ENCODE measurements at regions not wholly inside any gene's neighbourhood (a gene's known extent, or its start where the extent isn't known, plus 50 kb on each side); places are given as distances from the start of the nearest gene placed in this dataset.

- DNase-seq (ENCODE audit: extremely low spot score), result no peak
- ChIA-PET CTCF (no interaction called here), POLR2A (no interaction called here)
- TF ChIP-seq FOXK2 (IDR thresholded peaks at IDR 0.05), result no peak
- no peak for TF ChIP-seq ELF4 (IDR thresholded peaks at IDR 0.05)
- no peak for TF ChIP-seq SUZ12 (IDR thresholded peaks at IDR 0.05)
- TF ChIP-seq FOXM1 (IDR thresholded peaks at IDR 0.05; ENCODE audit: borderline replicate concordance), result no peak
- no peak for TF ChIP-seq ARNT (IDR thresholded peaks at IDR 0.05)
- no peak for TF ChIP-seq TARDBP (IDR thresholded peaks at IDR 0.05)
- TF ChIP-seq NFRKB (IDR thresholded peaks at IDR 0.05), result no peak
- no peak for TF ChIP-seq FOXA1 (IDR thresholded peaks at IDR 0.05)
- TF ChIP-seq PKNOX1 (IDR thresholded peaks at IDR 0.05), result no peak
- no peak for TF ChIP-seq ZNF384 (IDR thresholded peaks at IDR 0.05)
- TF ChIP-seq LEF1 (IDR thresholded peaks at IDR 0.05; ENCODE audit: borderline replicate concordance), result no peak
- no peak for TF ChIP-seq HDGF (IDR thresholded peaks at IDR 0.05; ENCODE audit: borderline replicate concordance)
- TF ChIP-seq L3MBTL2 (conservative IDR thresholded peaks at IDR 0.05), result no peak
- no peak for TF ChIP-seq BHLHE40 (IDR thresholded peaks at IDR 0.05; ENCODE audit: borderline replicate concordance)
- no peak for TF ChIP-seq CTBP1 (IDR thresholded peaks at IDR 0.05; ENCODE audit: borderline replicate concordance)
- no peak for TF ChIP-seq SP1 (IDR thresholded peaks at IDR 0.05)
Observed at GRCh38 chrX:5549512-5549911, 679.2 kb downstream of the NLGN4X start.

- POLR2A ChIA-PET, result no interaction called here
- DNase-seq (ENCODE audit: extremely low spot score), result no peak
- CTCF ChIA-PET, result no interaction called here
- TF ChIP-seq ARNT (IDR thresholded peaks at IDR 0.05), result no peak
- TF ChIP-seq SP1 (IDR thresholded peaks at IDR 0.05), result no peak
- TF ChIP-seq LEF1 (IDR thresholded peaks at IDR 0.05; ENCODE audit: borderline replicate concordance), result no peak
- no peak for TF ChIP-seq FOXK2 (IDR thresholded peaks at IDR 0.05)
- no peak for TF ChIP-seq BHLHE40 (IDR thresholded peaks at IDR 0.05; ENCODE audit: borderline replicate concordance)
Observed at GRCh38 chrX:5537098-5537497, 691.6 kb downstream of the NLGN4X start.

GRCh38 chrX:5536261-5536660, 692.4 kb downstream of the NLGN4X start:
- CTCF ChIA-PET, result no interaction called here
- TF ChIP-seq L3MBTL2 (conservative IDR thresholded peaks at IDR 0.05) (no peak), BHLHE40 (IDR thresholded peaks at IDR 0.05; ENCODE audit: borderline replicate concordance) (no peak)
- POLR2A ChIA-PET, result no interaction called here
- no peak for DNase-seq (ENCODE audit: extremely low spot score)

GRCh38 chrX:5528057-5528456, 700.6 kb downstream of the NLGN4X start:
- CTCF ChIA-PET, result no interaction called here
- DNase-seq (ENCODE audit: extremely low spot score), result no peak
- POLR2A ChIA-PET, result no interaction called here
- TF ChIP-seq HDGF (IDR thresholded peaks at IDR 0.05; ENCODE audit: borderline replicate concordance), result no peak
- TF ChIP-seq NFRKB (IDR thresholded peaks at IDR 0.05), result no peak
- no peak for TF ChIP-seq LEF1 (IDR thresholded peaks at IDR 0.05; ENCODE audit: borderline replicate concordance)
- no peak for TF ChIP-seq CTBP1 (IDR thresholded peaks at IDR 0.05; ENCODE audit: borderline replicate concordance)
- no peak for TF ChIP-seq ELF4 (IDR thresholded peaks at IDR 0.05)
- no peak for TF ChIP-seq L3MBTL2 (conservative IDR thresholded peaks at IDR 0.05)
- no peak for TF ChIP-seq FOXM1 (IDR thresholded peaks at IDR 0.05; ENCODE audit: borderline replicate concordance)
- no peak for TF ChIP-seq PKNOX1 (IDR thresholded peaks at IDR 0.05)
- TF ChIP-seq ZNF384 (IDR thresholded peaks at IDR 0.05), result no peak

- POLR2A ChIA-PET, result no interaction called here
- no peak for DNase-seq (ENCODE audit: extremely low spot score)
Observed at GRCh38 chrX:5526191-5526590, 702.5 kb downstream of the NLGN4X start.

GRCh38 chrX:5490786-5491563, 737.7 kb downstream of the NLGN4X start:
- ChIA-PET POLR2A (no interaction called here), CTCF (no interaction called here)
- TF ChIP-seq BHLHE40 (IDR thresholded peaks at IDR 0.05; ENCODE audit: borderline replicate concordance), result no peak
- no peak for TF ChIP-seq NFRKB (IDR thresholded peaks at IDR 0.05)
- TF ChIP-seq HDGF (IDR thresholded peaks at IDR 0.05; ENCODE audit: borderline replicate concordance), result no peak
- no peak for TF ChIP-seq ARNT (IDR thresholded peaks at IDR 0.05)
- no peak for TF ChIP-seq ELF4 (IDR thresholded peaks at IDR 0.05)
- no peak for TF ChIP-seq L3MBTL2 (conservative IDR thresholded peaks at IDR 0.05)
- no peak for TF ChIP-seq SP1 (IDR thresholded peaks at IDR 0.05)
- no peak for TF ChIP-seq ZNF384 (IDR thresholded peaks at IDR 0.05)
- TF ChIP-seq FOXK2 (IDR thresholded peaks at IDR 0.05), result no peak
- TF ChIP-seq PKNOX1 (IDR thresholded peaks at IDR 0.05), result no peak
- TF ChIP-seq TARDBP (IDR thresholded peaks at IDR 0.05), result no peak
- no peak for TF ChIP-seq CTBP1 (IDR thresholded peaks at IDR 0.05; ENCODE audit: borderline replicate concordance)
- no peak for TF ChIP-seq FOXA1 (IDR thresholded peaks at IDR 0.05)
- DNase-seq (ENCODE audit: extremely low spot score), result no peak

More at GRCh38 chrX:5526191-5526590, 702.5 kb downstream of the NLGN4X start:
- TF ChIP-seq LEF1 (IDR thresholded peaks at IDR 0.05; ENCODE audit: borderline replicate concordance) (no peak), FOXK2 (IDR thresholded peaks at IDR 0.05) (no peak), SUZ12 (IDR thresholded peaks at IDR 0.05) (no peak), FOXM1 (IDR thresholded peaks at IDR 0.05; ENCODE audit: borderline replicate concordance) (no peak), PKNOX1 (IDR thresholded peaks at IDR 0.05) (no peak), BHLHE40 (IDR thresholded peaks at IDR 0.05; ENCODE audit: borderline replicate concordance) (no peak), L3MBTL2 (conservative IDR thresholded peaks at IDR 0.05) (no peak), FOXA1 (IDR thresholded peaks at IDR 0.05) (no peak), SP1 (IDR thresholded peaks at IDR 0.05) (no peak), TARDBP (IDR thresholded peaks at IDR 0.05) (no peak), ARNT (IDR thresholded peaks at IDR 0.05) (no peak), ELF4 (IDR thresholded peaks at IDR 0.05) (no peak), CTBP1 (IDR thresholded peaks at IDR 0.05; ENCODE audit: borderline replicate concordance) (no peak), ZNF384 (IDR thresholded peaks at IDR 0.05) (no peak), HDGF (IDR thresholded peaks at IDR 0.05; ENCODE audit: borderline replicate concordance) (no peak), NFRKB (IDR thresholded peaks at IDR 0.05) (no peak)
- CTCF ChIA-PET, result no interaction called here
